ENCODE measurements at regions not wholly inside any gene's neighbourhood (a gene's known extent, or its start where the extent isn't known, plus 50 kb on each side); places are given as distances from the start of the nearest gene placed in this dataset.
"Not testable (repeated sequence)": the region's sequence is repeated elsewhere in the genome, so short reads cannot be mapped to it uniquely, and the experiment has no call there.

DNA sequence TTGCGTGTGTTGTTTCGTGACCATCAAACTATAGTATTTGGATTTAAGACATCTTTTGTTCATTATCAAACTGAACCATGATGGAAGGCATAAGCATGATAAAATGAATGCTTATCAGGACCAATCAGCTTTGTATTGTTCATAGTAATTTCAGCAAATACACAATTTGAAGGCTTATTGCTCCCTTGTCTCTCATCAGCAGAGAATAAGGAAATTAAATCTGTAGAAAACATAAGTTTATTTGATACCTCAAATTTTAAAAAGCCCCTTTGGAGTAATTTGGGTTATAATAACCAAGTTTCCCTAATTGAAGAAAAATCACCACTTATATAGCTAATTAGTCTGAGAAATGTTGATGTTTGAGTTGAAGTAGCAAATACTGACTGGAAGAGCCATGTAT, 705.7 kb downstream of the NUP35 start:
- no peak for DNase-seq

DNA sequence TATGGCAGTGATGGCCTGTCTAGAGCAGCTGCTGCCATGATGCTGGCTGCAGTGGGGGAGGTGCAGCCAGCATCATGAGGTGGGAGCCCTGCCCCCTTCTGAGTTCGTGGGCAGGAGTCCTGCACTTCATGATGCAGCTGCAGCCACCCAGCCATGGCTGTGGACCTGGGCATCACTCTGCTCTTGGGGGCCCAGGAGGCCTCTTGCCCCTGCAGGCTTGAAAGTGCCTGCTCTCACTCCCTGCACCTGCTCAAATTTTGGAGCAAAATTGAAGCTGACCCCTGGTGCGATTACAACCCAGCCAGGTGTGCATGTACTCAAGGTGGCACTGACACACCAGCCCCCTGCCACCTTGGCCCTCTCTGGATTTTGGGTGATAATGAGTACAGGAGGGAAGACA, 712.9 kb downstream of the NUP35 start:
- no peak for DNase-seq

DNA sequence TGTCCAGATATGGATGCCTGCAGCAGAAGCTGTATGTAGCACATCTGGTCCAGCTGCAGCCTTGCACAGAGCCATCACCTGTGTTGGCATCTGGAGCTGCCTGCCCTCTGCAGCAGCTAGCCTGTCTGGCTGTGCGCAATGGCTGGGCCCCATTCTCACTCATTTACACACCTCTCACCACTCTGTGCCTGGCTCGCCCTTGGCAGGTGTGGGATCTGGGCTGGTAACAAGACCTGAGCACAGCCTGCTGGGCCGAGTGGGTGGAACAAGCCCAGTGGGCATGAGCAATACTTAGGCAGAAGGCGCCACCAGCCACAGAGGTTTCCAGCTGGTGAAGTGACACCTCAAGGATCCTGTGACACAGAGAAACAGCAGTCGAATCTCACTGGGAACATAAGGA, 714.1 kb downstream of the NUP35 start:
- DNase-seq, result no peak

DNA sequence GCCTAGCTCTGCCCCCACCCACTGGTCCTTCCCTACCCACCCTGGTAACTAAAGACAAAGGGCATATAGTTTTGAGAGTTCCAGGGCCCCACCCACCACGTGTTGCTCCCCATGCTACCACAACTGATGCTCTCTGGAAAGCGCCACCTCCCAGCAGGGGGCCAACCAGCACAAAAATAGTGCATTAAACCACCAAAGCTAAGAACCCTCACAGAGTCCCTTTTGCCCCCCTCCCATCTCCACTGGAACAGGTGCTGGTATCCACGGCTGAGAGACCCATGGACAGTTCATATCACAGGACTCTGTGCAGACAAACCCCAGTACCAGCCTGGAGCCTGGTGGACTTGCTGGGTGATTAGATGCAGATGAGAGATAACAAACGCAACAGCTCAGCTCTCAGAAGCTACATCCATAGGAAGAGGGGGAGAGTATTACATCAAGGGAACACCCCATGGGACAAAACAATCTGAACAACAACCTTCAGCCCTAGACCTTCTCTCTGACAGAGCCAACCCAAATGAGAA, 715.9 kb downstream of the NUP35 start:
- DNase-seq, result no peak

DNA sequence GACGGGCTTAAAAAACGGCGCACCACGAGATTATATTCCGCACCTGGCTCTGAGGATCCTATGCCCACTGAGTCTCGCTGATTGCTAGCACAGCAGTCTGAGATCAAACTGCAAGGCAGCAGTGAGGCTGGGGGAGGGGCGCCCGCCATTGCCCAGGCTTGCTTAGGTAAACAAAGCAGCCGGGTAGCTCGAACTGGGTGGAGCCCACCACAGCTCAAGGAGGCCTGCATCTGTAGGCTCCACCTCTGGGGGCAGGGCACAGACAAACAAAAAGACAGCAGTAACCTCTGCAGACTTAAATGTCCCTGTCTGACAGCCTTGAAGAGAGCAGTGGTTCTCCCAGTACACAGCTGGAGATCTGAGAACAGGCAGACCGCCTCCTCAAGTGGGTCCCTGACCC, 725.6 kb downstream of the NUP35 start:
- not testable (repeated sequence) for DNase-seq

DNA sequence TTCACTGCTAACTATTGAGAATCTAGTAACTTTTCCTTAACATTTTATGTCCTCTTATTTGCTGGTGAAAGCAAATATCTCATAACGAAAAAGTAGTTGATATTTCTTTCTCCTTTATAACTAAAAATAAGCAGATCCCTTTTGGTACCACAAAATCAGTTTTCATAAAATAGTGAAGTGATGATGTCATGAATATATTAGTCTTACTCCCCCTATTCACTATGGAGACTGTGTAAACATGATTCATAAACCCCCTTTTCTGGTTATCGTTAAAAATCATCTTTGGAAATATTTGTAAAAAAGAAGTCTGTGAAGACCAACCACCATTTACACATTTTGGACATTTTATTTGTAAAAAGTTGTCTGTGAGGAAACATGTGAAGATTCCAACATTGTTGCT, 734.9 kb downstream of the NUP35 start:
- no peak for DNase-seq

DNA sequence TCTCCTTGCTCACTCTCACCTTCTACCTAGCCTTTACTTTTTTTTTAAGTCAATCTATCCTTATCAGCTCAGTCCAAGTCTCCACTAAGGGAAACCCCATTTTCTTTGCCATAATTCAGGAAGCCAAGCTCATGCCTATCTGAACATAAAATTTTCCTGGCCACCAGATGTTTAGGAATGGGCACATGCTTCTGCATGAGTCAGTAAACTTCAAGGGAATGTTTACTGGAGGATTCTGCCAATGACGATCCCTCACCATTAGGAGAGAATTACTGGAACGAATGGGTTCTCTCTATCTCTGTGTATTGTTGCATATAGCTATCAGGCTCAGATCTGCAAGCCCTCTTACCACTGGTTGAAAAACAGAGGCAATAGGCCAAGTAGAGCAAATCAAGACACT, 731.7 kb upstream of the ZNF804A start:
- DNase-seq, result no peak

DNA sequence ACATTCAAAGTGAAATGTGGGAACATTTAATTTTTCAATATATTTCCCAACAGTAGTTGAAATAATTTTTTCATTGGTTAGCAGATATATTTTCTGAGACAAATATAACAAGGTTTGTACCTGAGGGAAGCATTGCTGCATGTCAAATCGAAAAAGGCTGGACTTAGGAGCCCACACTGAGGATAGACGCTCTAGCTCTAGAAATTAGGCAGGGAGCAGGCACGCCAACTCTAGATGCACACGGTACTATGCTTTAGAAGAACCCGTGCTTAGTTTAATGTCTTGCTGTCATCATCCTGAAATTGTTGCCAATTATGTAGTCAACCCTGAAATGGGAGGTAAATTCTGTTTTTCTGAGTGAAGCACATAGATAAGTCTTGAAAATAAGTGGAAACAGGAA, 731.1 kb upstream of the ZNF804A start:
- no peak for DNase-seq

DNA sequence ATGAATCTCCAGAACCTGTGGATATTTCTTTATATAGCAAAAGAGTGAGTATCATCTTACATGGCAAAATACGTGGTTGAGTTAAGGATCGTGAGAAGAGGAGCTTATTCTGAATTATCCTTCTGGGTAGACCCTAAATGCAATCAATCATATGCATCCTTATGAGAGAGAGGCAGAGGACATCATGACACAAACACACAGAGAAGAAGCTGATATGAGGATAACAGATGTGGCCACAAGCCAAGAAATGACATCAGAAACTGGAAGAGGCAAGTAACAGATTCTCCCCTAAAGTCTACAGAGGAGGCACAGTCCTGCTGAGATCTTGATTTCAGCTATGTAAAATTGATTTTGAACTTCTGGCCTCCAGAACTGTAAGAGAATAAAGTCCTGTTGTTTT, 730.2 kb upstream of the ZNF804A start:
- DNase-seq, result peak; percentile 12

DNA sequence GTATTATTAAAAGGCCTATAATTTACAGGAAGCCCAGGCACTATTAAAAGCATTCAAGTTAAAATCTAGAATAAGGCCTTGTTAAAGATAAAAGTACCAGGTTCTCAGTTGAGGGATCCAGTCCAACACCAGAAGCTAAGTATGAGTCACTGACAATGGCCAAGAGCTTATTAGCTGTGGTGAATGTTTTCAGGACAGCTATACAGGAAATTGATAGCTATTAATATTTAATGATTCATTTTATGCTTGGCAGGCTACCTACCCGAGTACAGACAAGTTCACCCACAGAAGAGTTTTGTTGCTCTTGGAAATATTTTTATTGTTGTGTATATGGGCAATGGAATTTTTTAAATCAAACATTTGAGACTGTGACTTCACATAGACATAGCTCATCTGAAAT, 729.6 kb upstream of the ZNF804A start:
- no peak for DNase-seq

DNA sequence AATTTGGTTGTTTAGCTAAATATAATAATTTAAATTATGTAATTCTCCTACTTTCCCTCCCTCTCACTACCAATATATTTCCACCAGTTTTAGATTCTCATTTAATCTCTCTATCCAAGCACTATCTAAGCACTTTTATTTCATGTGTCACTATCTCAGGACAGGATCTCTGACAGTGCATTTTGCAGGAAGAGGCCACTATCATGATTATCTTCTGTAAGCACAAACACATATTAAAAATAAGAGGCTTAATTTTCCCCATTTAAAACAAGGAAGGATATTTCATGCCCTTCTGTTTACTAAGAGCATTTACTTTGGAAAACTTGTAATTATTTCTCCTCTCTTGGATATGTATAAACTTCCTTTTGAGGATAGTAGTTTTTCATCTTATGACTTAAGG, 726.2 kb upstream of the ZNF804A start:
- DNase-seq, result no peak

DNA sequence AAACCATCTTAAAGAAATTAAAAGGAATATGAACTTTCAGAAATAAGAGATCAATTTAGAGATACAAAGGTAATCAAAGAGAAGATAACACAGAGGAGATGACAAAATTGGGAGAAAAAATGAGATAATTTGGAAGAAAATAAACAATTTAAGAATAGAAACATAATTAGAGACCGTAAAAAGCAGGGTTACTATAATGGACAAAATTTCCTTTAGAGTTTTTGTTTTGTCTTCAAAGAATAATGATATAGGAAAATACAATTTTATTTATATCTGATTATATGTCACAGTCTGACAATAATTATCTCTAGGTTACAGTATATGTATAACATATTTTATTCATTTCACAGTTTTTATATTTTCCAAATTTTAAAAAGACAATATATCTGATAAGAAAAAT, 716.4 kb upstream of the ZNF804A start:
- DNase-seq, result no peak

DNA sequence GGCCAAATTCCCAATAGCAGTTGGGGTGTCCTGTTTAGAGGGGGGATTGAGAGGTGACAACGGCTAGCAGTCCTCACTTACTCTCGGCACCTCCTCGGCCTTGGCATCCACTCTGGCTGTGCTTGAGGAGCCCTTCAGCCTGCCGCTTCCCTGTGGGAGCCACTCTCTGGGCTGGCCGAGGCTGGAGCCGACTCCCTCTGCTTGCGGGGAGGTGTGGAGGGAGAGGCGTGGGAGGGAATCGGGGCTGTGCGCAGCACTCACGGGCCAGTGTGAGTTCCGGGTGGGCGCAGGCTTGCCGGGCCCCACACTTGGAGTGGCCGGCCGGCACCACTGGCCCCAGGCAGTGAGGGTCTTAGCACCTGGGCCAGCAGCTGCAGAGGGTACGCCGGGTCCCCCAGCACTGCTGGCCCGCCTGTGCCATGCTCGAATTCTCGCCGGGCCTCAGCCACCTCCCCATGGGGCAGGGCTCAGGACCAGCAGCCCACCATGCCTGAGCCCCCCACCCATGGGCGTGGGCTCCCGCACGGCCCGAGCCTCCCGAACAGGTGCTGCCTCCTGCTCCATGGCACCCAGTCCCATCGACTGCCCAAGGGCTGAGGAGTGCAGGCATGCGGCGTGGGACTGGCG, 705.9 kb upstream of the ZNF804A start:
- DNase-seq, result no peak

DNA sequence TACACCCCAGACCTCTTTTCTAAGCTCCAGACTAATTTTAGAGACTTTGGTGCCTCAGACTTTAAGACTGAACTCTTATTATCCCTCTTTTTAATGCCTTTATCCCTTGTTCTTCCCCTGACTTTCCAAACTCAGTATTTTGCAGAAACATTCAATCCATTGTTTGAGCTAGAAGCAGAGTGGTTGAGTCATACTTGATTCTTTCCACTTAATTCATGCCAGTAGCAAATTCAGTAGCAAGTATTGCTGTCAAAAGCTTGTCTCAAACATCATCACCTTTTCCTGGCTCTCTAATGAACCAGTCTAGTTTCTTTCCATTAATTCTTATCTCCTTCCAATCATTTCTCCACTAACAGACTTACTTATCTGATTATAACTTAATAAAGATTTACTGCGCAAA, 699.7 kb upstream of the ZNF804A start:
- no peak for DNase-seq

DNA sequence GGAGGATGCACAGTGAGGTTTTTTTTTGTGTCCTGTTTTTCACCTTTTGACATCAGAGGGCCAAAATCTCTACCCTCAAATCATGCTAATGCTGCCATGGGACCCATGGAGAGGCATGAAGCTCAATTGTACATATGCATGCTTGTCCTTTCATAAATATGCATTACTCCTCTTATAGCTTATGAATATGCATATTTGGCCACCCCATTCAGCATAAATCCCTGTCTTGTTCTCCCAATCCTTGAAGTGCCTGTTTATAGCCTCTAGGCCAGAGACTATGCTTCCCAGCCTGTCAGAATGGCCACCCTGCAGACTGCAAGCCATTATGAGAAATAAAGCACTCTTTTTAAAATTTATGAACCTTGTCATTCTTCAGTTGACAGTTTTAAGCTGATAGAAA, 696.4 kb upstream of the ZNF804A start:
- no peak for DNase-seq

DNA sequence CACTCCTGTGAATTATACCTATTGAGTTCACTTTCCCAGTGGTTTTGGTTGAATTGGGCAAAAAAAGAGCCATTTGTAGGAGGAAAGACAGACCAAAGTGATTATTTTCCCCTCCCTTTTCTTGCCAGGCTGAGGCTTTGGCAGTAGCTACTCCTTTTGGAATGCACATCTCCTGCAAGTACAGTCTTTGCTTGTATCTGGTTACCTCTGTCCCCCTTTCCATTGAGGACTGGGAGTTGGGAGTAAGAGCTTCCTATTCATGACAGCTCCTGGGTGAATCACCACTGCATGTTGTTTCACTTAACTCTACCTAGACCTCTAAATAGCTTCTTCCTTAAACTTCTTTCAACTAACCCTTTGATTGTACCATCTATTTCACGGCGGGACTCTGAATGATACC, 695.3 kb upstream of the ZNF804A start:
- no peak for DNase-seq

DNA sequence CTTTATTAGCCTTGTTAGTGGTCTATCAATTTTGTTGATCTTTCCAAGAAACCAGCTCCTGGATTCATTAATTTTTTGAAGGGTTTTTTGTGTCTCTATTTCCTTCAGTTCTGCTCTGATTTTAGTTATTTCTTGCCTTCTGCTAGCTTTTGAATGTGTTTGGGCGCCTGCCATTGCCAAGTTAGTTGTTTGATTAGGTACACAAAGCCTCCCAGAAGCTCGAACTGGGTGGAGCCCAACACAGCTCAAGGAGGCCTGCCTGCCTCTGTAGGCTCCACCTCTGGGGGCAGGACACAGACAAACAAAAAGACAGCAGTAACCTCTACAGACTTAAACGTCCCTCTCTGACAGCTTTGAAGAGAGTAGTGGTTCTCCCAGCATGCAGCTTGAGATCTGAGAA, 682.3 kb upstream of the ZNF804A start:
- not testable (repeated sequence) for DNase-seq

DNA sequence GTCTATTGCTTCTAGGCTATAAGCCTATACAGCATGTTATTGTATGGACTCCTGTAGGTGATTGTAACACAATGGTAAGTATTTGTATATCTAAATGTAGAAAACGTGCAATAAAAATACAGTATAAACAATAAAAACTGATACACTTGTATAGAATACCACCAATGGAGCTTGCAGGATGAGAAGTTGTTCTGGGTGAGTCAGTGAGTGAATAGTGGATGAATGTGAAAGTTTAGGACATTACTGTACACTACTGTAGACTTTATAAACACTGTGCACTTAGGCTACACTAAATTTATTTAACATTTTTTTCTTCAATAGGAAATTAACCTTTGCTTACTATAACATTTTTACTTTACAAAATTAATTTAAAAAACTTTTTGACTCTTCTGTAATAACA, 679.2 kb upstream of the ZNF804A start:
- no peak for DNase-seq

DNA sequence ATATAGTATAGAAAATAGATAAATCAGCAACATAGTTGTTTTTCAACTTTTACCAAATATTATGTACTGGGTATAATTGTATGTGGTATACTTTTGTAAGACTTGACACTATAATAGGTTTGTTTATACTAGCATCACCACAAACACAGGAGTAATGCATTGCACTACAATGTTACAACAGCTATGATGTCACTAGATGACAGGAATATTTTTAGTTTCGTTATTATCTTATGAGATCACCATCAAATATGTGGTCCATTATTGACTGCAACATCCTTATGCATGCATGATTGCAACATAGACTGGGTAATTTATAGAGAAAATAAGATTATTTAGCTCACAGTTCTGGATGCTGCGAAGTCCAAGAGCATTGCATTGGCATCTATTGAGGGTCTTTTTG, 678.4 kb upstream of the ZNF804A start:
- no peak for DNase-seq

DNA sequence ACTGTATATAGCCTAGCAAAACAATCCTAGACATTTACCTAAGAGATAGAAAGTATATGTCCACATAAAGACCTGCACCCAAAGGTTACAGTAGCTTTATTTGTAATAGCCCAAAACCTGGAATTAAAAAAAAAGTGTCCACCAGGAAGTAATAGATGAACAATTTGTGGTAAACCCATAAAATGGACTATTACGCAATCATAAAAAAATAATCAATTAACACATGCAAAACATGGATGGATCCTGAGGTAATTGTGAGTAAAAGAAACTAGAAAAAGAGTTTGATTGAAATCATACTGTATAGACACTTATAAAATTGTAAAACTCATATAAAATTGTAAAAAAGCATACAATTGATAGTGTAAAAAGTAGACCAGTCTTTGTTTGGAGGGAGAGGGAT, 673.0 kb upstream of the ZNF804A start:
- DNase-seq, result no peak

DNA sequence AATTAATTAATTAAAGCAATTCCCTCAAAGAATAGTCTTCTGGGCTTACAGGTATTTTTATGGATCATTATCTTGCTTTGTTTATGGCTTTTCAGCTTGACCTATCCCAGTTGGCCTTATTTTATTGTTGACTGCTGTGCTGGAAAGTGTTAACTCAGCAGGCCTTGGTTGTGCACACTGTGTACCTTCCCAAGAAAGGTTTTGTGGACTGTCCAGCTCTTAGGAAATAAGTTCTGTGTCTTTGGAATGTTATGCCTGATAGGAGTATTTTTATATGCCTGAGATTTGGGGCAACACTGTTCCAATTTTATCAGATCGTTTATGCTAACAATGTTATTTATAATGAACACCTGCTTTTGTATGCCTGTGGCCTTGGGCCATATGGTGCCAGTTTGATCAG, 671.9 kb upstream of the ZNF804A start:
- no peak for DNase-seq

DNA sequence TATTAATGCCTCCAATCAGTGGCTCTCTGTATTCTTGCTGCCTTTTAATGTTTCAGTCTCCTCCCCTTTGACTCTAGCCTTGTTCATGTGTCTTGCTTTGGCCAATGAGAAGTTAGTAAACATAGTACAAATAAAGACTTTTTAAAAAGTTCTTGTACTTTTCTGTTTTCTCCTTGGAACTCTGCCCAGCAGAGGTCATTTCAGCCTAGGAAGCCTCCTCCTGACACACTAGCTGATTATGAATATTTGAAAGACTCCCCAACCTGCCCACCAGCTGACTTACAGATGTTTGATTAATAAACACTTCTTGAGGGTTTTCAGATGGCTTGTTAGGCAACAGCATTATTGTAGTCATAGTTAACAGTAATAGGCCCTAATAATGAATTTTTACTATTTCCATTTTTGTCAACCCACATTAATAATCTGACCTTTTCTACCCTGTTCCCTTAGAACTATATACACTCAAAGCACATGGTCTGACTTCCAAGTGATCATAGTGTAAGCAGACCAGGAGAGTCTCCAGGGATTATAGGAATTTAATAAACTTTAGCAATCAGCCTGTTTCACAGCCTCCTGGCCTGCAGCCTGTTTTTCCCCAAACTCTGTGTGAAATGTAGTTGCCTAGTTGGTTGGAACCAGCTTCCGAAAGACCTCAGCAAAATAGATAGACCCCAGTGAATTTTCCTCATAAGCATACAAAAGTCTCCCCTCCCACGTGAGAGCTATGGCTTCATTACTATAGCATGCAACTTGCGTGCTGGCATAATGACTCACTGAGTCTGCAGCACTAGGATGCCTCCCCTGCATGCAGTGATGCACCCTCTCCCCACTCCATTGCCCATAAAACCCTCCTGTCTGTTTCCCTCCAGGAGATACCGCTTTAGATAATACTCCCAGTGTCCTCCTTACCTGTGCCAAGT, 670.7 kb upstream of the ZNF804A start:
- no peak for DNase-seq

DNA sequence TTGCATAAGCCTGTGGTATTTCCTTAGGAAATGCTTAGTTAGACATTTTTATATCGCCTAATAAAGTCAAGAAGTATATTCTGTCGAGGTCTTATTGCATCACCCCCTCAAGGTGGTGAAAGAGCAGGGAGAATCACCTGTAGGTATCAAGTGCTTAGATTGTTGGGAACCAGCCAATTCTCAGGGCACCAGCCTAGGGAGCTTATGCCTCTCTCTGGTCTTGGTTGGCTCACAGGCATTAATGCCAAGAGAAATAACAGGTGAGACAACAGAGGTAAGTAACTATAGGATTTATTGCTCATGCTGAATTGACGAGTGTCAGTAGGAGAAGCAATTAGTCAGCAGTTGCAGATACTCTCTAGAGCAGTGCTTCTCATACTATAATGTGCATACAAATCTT, 663.3 kb upstream of the ZNF804A start:
- no peak for DNase-seq

DNA sequence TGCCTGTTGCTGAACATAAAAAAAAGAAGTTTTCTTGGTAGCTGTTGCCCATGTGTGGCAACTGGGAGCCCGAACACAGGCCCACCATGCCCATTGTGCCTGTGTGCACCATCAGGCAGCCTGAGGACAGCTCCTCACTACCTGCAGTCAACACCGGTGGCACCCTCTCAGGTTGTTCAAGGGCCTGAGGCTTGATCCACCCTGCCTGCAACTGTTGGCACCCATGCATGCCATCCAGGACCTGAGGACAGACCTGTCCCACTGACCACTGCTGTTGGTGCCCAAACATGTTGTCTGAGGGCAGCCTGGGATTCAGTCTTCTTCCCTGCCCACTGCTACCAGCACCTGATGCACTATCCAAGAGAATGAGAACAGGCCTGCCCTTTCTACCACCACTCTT, 661.1 kb upstream of the ZNF804A start:
- DNase-seq, result no peak

DNA sequence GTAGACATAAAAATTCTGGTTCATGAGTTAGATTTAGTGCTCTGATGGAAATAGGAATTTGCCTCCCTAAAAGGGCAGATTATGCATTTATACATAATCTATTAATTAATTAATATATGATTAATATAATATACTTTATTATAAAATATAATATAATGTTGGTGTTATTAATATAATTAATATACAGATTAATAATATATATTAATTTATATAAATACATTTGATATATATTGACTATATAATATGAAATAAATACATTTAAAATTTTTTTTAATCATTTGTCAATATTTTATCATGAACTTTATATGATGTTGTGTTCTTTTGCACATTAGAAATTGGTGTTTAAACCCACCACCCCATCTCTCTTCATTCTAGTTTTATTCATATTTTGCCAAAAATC, 652.1 kb upstream of the ZNF804A start:
- DNase-seq, result no peak

All from OCI-M1 (cell line).